Right cardiac atrium (tissue), 5 donors: ENCODE measurements at regions not wholly inside any gene's neighbourhood (a gene's known extent, or its start where the extent isn't known, plus 50 kb on each side); places are given as distances from the start of the nearest gene placed in this dataset.
A peak's percentile ranks its signal among the peaks of the same experiment; 100 is the strongest.

Source experiments
- ATAC-seq, 2 donors: fragments of 200-7000 bp; cut with Tn5 transposase; one replicate each; pipeline versions ENCODE4 v1.8.0 to v1.9.1; 2020; ENCODE audit warnings: moderate library complexity in 2 of 2, mild to moderate bottlenecking in 1 of 2
- DNase-seq, 3 donors: peaks; one replicate each; pipeline ENCODE4 v3.0.0-alpha.2; 2020
- H3K27ac ChIP-seq: one replicate; pipeline ENCODE4 v1.5.1; 2013; ENCODE audit warnings: mild to moderate bottlenecking, low read length, control low read depth, moderate library complexity
- H3K27me3 ChIP-seq: one replicate; pipeline ENCODE4 v1.6.1; 2013; ENCODE audit not compliant: control insufficient read depth, insufficient read depth
- H3K4me1 ChIP-seq: one replicate; pipeline ENCODE4 v1.6.1; 2013; ENCODE audit warnings: low read length; ENCODE audit not compliant: control insufficient read depth, insufficient read depth
- H3K4me3 ChIP-seq: one replicate; pipeline ENCODE4 v1.5.1; 2013; ENCODE audit warnings: low read length, control low read depth
- H3K9me3 ChIP-seq: one replicate; pipeline ENCODE4 v1.6.1; 2013; ENCODE audit warnings: low read length; ENCODE audit not compliant: control insufficient read depth
- WGBS: extraction: QIAGEN DNeasy Blood & Tissue Kit; methylation state at CpG from one replicate; pipeline ENCODE4 v1.1.7; 2013; 5-methylcytosine and 5-hydroxymethylcytosine counted together
- intact Hi-C, 4 donors: fragments of 100-400 bp; cut with DNase I; formaldehyde crosslinking; loops; one replicate each; pipeline versions ENCODE4 v1.11.0 to v1.14.0; 2022 to 2023
- donor health status: healthy with polysubstance abuse.
- donor health status: DM: no; HTN: yes; CAD: no.
- donor health status: DM: no; HTN: no; CAD: no.
- donor health status: DM: no; HTN: yes; CAD: no; lungs with severe emphysema.
- donor health status: DM: yes; HTN: yes; CAD: no.

DNA sequence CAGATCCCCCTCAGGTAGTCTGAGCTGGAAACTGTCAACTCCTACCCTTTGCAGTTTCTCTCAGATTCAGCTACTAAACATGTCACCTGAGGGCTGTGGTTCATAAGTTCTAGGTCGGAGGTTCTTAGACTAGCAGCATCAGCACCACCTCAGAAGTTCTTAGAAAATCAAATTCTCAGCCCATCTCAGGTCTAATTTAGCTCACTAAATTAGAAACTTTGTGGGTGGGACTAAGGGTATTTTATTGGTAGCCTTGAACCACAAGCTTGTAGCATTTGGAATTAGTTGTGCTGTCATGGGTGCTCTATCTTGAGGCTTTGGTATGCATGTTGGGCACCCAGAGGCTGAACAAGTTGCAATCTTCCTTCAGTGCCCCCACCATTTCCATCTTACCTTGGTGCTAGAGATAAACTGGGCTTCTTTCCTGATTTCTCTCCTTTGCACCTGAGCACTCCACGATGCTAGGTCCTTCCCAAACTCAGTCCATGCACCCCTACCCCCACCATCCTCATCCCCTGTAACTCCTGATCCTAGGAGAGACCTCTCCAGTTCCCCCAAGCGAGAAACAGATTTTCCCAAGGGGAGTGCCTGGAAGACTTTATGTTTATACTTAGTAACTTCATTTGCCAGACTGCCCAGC is 54.2 kb downstream of the S1PR1 start:
- ATAC-seq, result no peak
- Histone ChIP-seq H3K4me3 (no peak overlapping the region), H3K27me3 (no peaks in the 10 kb centered on the region), H3K9me3 (no peaks in the 10 kb centered on the region), H3K4me1 (peaks cover 2% of the 10 kb centered on the region), H3K27ac (no peak overlapping the region)
- intact Hi-C loops, result no loop called here
- WGBS, result 68% methylated on average over 3 of the region's 3 CpGs
- DNase-seq, result no peak

DNA sequence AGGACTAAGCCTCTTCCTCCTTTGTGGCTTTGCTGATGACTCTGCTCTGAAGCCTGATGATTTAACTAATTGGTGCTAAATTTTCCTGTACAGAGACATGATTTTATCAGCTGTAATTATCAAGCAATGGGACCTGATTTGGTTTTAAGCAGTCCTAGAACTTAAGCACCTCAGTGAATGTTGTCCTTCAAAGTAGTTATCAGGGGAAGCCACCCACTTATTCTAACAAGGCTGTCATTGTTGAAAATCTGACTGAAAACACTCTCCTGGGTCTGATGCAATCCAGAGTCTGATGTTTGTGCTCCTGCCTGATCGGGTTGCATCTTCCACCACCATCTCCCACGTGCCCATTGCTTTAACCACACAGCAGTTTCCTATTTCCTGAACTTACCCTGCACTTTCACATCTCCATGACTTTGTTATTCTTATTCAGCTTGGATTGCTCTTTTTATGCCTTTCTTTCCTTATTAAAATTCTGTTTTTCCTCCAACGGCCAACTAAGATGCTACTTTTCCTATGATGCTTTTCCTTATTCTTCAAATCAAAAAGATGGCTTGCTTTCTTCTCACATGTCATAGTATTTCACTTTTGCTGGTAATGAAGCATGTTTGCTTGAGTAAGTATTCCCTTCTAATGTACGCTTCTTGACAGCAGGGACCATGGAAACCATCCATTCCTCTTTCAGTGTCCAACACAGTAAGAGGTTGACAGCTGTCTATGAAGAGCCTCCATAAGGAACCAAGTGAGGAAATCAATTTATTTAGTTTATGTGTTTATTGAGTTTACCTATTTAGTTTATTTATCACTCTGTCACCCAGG is 55.0 kb downstream of the S1PR1 start:
- Histone ChIP-seq H3K27me3 (no peaks in the 10 kb centered on the region), H3K4me3 (no peak overlapping the region), H3K27ac (no peak overlapping the region), H3K4me1 (peaks cover 2% of the 10 kb centered on the region), H3K9me3 (no peaks in the 10 kb centered on the region)
- peak in 1 of 2 donors; percentile 36 for ATAC-seq
- WGBS, result 44% methylated on average over 4 of the region's 4 CpGs
- intact Hi-C loops, result no loop called here
- DNase-seq, result no peak

DNA sequence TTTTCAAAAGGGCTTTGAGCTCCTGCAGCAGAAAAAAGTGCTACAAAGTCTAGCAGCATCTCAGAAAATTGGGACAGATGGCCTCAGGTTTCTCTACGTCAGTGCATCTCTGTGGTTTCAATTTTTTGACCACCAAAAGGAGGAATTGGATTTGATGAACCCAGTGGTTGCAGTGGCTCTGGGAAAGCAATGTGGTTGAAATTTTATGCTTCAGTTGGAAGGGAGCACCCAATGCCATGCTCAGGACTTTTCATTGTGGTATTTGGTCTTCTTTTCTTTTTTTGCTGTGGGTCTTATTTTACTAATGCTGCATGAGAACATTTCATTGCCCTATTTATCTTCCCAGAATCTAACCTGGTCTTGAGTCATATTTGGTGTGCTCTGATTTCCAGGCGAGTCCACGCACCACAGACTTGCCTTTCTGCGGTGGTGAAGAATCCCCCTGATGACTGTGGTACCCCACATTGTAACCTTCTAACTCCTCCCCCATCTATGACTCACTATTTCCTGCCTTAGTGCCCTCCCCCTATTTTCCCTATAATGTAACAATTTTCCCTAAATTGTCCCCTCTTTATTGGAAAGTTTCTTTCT is 56.7 kb downstream of the S1PR1 start:
- intact Hi-C loops, result no loop called here
- 83% methylated on average over 4 of the region's 4 CpGs for WGBS

DNA sequence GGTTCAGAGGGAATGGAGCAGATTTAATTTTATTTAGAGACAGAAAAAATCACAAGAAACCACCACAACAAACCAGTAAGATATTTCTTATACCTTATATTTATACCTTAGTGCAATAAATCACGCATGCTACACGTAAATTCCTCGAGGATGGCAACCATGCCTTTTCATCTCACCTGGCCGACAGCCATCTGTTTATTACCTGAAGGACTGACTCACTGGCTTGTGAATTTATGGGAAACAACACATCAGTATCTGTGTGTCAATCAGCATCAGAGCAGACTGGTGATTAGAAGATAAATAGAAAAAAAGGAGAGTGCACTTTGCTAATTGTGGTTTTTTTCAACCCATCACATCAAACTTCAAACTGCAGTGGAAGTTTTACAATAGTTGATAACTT is 58.4 kb downstream of the S1PR1 start:
- WGBS, result 85% methylated on average over 4 of the region's 4 CpGs
- Histone ChIP-seq H3K4me1 (peaks cover 2% of the 10 kb centered on the region), H3K27ac (no peak overlapping the region), H3K9me3 (no peaks in the 10 kb centered on the region), H3K27me3 (no peaks in the 10 kb centered on the region), H3K4me3 (no peak overlapping the region)
- DNase-seq, result no peak
- intact Hi-C loops, result no loop called here
- ATAC-seq, result no peak

More for the DNA sequence above, 56.7 kb downstream of the S1PR1 start:
- DNase-seq, result no peak
- Histone ChIP-seq H3K4me1 (peaks cover 2% of the 10 kb centered on the region), H3K9me3 (no peaks in the 10 kb centered on the region), H3K27ac (no peak overlapping the region), H3K27me3 (no peaks in the 10 kb centered on the region), H3K4me3 (no peak overlapping the region)
- ATAC-seq, result no peak

DNA sequence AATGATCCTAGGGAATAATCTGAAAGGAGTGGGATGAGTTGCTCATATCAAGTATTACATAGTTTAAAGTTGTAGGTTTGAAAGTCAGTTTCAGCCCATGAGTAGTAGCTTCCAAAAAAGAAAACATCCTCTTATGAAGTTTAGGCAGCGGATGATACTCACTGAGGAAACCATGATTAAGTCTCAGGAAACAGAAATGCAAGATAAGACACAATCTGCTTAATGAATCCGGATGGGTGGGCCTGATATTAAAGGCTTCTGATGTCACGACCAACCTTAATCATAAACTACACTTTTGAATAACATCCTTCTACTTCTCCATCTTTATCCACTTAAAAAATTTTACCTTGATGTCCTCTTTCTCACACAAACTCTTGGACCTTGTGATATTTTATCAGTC is 61.8 kb downstream of the S1PR1 start:
- no peak for DNase-seq
- 41% methylated on average over 3 of the region's 3 CpGs for WGBS
- intact Hi-C loops, result no loop called here

DNA sequence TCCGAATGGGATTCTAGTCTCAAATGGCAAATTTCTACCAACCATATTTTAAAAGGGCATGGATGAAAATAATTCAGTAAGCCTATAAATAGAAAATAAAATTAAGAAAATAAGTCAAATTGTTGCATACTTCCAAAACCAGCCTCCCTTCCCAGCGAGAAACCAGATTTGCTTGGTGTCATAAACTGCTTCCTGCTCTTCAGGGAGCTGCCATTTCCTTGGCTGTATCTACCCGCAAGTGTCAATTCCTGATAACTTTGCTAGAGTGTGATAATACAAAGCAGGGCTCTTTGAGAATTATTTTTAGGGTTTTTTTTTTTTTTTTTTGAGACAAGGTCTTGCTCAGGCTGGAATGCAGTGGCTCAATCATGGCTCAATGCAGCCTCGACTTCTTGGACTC is 62.3 kb downstream of the S1PR1 start:
- intact Hi-C loops, result no loop called here
- no peaks in the 10 kb centered on the region for H3K4me1 ChIP-seq
- no peak overlapping the region for H3K27ac ChIP-seq
- no peak overlapping the region for H3K4me3 ChIP-seq
- WGBS, result 42% methylated on average over 4 of the region's 4 CpGs
- H3K27me3 ChIP-seq, result no peaks in the 10 kb centered on the region
- DNase-seq, result no peak
- peak in 1 of 2 donors; percentile 61 for ATAC-seq
- H3K9me3 ChIP-seq, result no peaks in the 10 kb centered on the region

More for the DNA sequence above, 61.8 kb downstream of the S1PR1 start:
- Histone ChIP-seq H3K27ac (no peak overlapping the region), H3K4me1 (no peaks in the 10 kb centered on the region), H3K4me3 (no peak overlapping the region), H3K27me3 (no peaks in the 10 kb centered on the region), H3K9me3 (no peaks in the 10 kb centered on the region)
- peak in 1 of 2 donors; percentile 85 for ATAC-seq

DNA sequence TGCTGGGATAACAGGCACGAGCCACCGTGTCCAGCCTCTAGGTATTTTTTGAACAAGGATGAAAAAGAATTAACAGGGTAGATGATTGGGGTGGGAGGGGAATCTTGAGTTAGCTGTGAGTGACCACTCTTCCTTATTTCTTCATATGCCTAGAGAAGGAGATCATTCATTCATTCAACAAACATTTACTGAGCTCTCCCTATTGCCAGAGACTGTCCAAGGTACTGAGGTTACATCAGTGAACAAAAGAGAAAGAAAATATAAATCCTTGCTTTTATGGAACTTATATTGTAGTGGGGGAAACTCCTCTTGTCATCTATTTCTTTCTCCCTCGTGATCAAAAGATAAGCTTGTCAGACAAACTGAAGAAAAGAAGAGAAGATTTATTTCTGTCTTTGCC is 62.9 kb downstream of the S1PR1 start:
- Histone ChIP-seq H3K27ac (no peak overlapping the region), H3K9me3 (no peaks in the 10 kb centered on the region), H3K4me3 (no peak overlapping the region), H3K27me3 (no peaks in the 10 kb centered on the region), H3K4me1 (no peaks in the 10 kb centered on the region)
- intact Hi-C loops, result no loop called here
- ATAC-seq (no peak), DNase-seq (no peak)
- 81% methylated on average over 3 of the region's 3 CpGs for WGBS

DNA sequence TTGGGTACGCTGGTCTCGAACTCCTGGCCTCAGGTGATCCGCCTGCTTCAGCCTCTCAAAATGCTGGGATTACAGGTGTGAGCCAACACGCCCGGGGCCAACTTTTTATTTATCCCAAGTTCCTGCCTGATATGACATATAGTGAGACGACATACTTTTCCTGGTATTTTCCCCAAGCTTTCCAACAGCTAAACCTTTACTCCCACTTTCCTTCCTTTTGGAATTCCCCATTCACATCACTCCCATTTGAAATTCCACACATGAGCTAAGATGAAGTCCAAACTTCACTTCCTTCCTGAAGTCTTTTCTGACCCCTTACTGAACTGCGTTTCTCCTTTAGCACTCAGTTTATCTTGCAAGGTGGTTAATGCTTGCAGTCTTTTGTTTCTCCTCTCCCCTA is 64.1 kb downstream of the S1PR1 start:
- no peaks in the 10 kb centered on the region for H3K4me1 ChIP-seq
- H3K4me3 ChIP-seq, result no peak overlapping the region
- 66% methylated on average over 7 of the region's 7 CpGs for WGBS
- ATAC-seq (no peak), DNase-seq (no peak)
- H3K9me3 ChIP-seq, result no peaks in the 10 kb centered on the region
- intact Hi-C loops, result no loop called here
- H3K27ac ChIP-seq, result no peak overlapping the region
- no peaks in the 10 kb centered on the region for H3K27me3 ChIP-seq

DNA sequence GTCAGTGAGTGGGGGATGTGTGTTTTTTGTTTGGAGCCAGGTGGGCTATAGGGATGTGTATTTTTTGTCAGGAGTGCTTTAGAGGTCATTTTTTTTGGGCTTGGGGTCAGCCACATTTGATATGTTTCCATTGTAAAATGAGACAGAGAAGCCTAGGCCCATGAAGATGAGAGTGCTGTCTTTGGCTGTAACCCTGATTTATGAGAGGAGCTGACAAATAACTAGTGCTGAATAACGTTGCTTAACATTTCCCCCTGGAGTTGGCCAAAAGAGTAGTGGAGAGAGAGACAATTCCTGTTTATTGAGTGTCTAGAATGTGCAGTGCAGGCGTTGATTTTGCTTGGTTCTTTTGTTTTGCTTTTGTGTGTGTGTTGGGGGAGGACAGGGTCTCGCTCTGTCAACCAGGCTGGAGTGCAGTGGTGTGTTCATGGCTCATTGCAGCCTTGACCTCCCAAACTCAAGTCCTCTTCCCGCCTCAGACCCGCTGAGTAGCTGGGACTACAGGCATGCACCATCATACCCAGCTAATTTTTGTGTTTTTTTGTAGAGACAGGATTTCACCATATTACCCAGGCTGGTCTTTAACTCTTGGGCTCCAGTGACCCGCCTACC is 64.7 kb downstream of the S1PR1 start:
- intact Hi-C loops, result no loop called here
- ATAC-seq, result no peak
- WGBS, result 74% methylated on average over 6 of the region's 6 CpGs

DNA sequence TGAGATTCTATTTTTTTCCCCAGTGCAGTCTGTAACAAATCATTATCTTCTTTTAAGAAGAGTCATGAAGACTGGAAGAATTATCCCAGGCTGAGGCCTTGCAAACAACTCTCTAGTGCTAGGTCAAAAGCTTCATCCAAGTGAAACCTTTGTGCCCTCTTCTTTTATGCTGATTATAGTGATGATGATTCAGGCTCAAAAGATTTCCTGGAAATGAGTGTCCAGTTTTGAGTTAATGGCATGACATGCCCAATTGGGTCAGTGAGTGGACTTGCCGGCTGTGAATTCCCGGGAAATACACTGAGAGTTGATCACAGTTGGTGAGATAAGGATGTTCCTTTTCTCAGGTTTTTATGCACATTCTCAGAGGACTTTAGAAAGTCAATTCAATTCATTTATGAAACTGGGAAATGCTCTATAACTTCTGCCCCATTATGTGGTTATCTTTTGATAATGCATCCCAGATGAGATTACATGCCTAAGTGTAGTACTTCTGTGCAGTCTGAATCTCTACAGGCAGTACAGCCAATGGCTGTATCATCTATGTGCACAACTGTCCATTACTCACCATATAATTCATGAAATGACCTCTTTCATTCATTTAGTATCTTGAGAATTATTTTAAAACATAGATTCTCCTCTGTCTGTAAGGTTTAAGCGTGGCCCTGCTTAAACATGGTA is 66.2 kb downstream of the S1PR1 start:
- H3K9me3 ChIP-seq, result no peaks in the 10 kb centered on the region
- no peak overlapping the region for H3K27ac ChIP-seq
- DNase-seq (no peak), ATAC-seq (peak in 1 of 2 donors; percentile 13)
- no peaks in the 10 kb centered on the region for H3K4me1 ChIP-seq
- H3K27me3 ChIP-seq, result no peaks in the 10 kb centered on the region
- no peak overlapping the region for H3K4me3 ChIP-seq
- WGBS, result 55% methylated on average over 3 of the region's 3 CpGs
- intact Hi-C loops, result no loop called here

More for the DNA sequence above, 64.7 kb downstream of the S1PR1 start:
- Histone ChIP-seq H3K4me1 (no peaks in the 10 kb centered on the region), H3K27me3 (no peaks in the 10 kb centered on the region), H3K27ac (no peak overlapping the region), H3K4me3 (no peak overlapping the region), H3K9me3 (no peaks in the 10 kb centered on the region)
- no peak for DNase-seq
